Neural cell (in vitro differentiated cells): ENCODE measurements at regions not wholly inside any gene's neighbourhood (a gene's known extent, or its start where the extent isn't known, plus 50 kb on each side); places are given as distances from the start of the nearest gene placed in this dataset.

Experiments used
- H2AFZ ChIP-seq: fragments of 200-600, 300-800 bp; sonication (generic), shearing (Covaris generic); 2 replicates; pipeline ENCODE4 v1.6.0; 2014; ENCODE audit warnings: low read depth, mild to moderate bottlenecking, antibody characterized with exemption, low read length, moderate library complexity
- H3F3A ChIP-seq: fragments of 200-600 bp; shearing (Covaris generic); 2 replicates; pipeline ENCODE4 v1.6.1; 2016; ENCODE audit warnings: mild to moderate bottlenecking, moderate library complexity, mixed read lengths, antibody characterized with exemption, low read length; ENCODE audit not compliant: insufficient read depth, poor library complexity, severe bottlenecking
- H3K27ac ChIP-seq: fragments of 200-600, 300-800 bp; sonication (generic), shearing (Covaris generic); 2 replicates; pipeline ENCODE4 v1.5.1; 2014; ENCODE audit warnings: mild to moderate bottlenecking, low read length, moderate library complexity
- H3K27me3 ChIP-seq: fragments of 300-800, 200-600 bp; sonication (generic), shearing (Covaris generic); 2 replicates; pipeline ENCODE4 v1.6.0; 2014; ENCODE audit warnings: mild to moderate bottlenecking, low read depth, low read length, moderate library complexity; ENCODE audit not compliant: insufficient read depth
- H3K36me3 ChIP-seq: fragments of 300-800, 200-600 bp; sonication (generic), shearing (Covaris generic); 2 replicates; pipeline ENCODE4 v1.5.1; 2014; ENCODE audit warnings: mild to moderate bottlenecking, antibody characterized with exemption, low read length, moderate library complexity; ENCODE audit not compliant: insufficient read depth
- H3K4me2 ChIP-seq: fragments of 300-800, 200-600 bp; sonication (generic), shearing (Covaris generic); 2 replicates; pipeline ENCODE4 v1.6.0; 2014; ENCODE audit warnings: mild to moderate bottlenecking, low read length
- H3K4me3 ChIP-seq: fragments of 300-800, 200-600 bp; sonication (generic), shearing (Covaris generic); 2 replicates; pipeline ENCODE4 v1.5.1; 2014; ENCODE audit warnings: mild to moderate bottlenecking, low read length, moderate library complexity
- H3K79me2 ChIP-seq: fragments of 200-600 bp; shearing (Covaris generic); replicated peaks from 2 replicates; pipeline ENCODE4 v1.6.0; 2014; ENCODE audit warnings: mild to moderate bottlenecking, low read length, moderate library complexity; ENCODE audit not compliant: insufficient read depth
- H3K9ac ChIP-seq: fragments of 300-800, 200-600 bp; sonication (generic), shearing (Covaris generic); 2 replicates; pipeline ENCODE4 v1.6.1; 2016; ENCODE audit warnings: mild to moderate bottlenecking, low read length, mixed read lengths
- H3K9me2 ChIP-seq: fragments of 200-600 bp; shearing (Covaris generic); 2 replicates; pipeline ENCODE4 v1.6.1; 2016; ENCODE audit warnings: mild to moderate bottlenecking, low read length, mixed read lengths; ENCODE audit not compliant: insufficient read depth
- H3K9me3 ChIP-seq: fragments of 200-600, 300-800 bp; sonication (generic), shearing (Covaris generic); 2 replicates; pipeline ENCODE4 v1.6.1; 2016; ENCODE audit warnings: mild to moderate bottlenecking, mixed run types, low read length, moderate library complexity, mixed read lengths
- H4K20me1 ChIP-seq: fragments of 200-600 bp; shearing (Covaris generic); 2 replicates; pipeline ENCODE4 v1.6.1; 2016; ENCODE audit warnings: mild to moderate bottlenecking, mixed run types; ENCODE audit not compliant: insufficient read depth
- EP300 ChIP-seq: fragments of 450-650 bp; conservative IDR thresholded peaks from 2 replicates; pipeline ENCODE4 v1.6.1; 2014; ENCODE audit warnings: antibody characterized with exemption, mild to moderate bottlenecking, moderate library complexity; ENCODE audit not compliant: poor library complexity, severe bottlenecking
- EZH2 ChIP-seq: fragments of 200-600, 300-800 bp; shearing (Covaris generic), sonication (generic); IDR thresholded peaks from 2 replicates; pipeline ENCODE4 v1.6.1; 2014; ENCODE audit warnings: antibody characterized with exemption, low read length, borderline replicate concordance, mild to moderate bottlenecking; ENCODE audit not compliant: insufficient read depth, poor library complexity, severe bottlenecking
- MXI1 ChIP-seq: fragments of 450-650 bp; conservative IDR thresholded peaks from 2 replicates; pipeline ENCODE4 v1.6.1; 2014; ENCODE audit warnings: antibody characterized with exemption, mild to moderate bottlenecking; ENCODE audit not compliant: poor library complexity, severe bottlenecking
- POLR2AphosphoS5 ChIP-seq: IDR thresholded peaks from 2 replicates; pipeline ENCODE4 v1.6.1; 2012
- RAD21 ChIP-seq: fragments of 450-650 bp; conservative IDR thresholded peaks from 2 replicates; pipeline ENCODE4 v1.6.1; 2014; ENCODE audit warnings: antibody characterized with exemption, mild to moderate bottlenecking, moderate library complexity
- SMC3 ChIP-seq: fragments of 450-650 bp; conservative IDR thresholded peaks from 2 replicates; pipeline ENCODE4 v1.6.1; 2014; ENCODE audit warnings: antibody characterized with exemption, mild to moderate bottlenecking, moderate library complexity; ENCODE audit not compliant: poor library complexity
- TAF1 ChIP-seq: IDR thresholded peaks from 2 replicates; pipeline ENCODE4 v1.6.1; 2012; ENCODE audit warnings: low read depth
- TF ChIP-seq, protein P1 (sequence below): fragments of 450-650 bp; IDR thresholded peaks from 2 replicates; pipeline ENCODE4 v1.5.1; 2014; ENCODE audit warnings: antibody characterized with exemption, mild to moderate bottlenecking, moderate library complexity; ENCODE audit not compliant: poor library complexity, severe bottlenecking
- TF ChIP-seq, protein P2 (sequence below): IDR thresholded peaks from 2 replicates; pipeline ENCODE4 v1.6.1; 2012; ENCODE audit warnings: borderline replicate concordance

DNA sequence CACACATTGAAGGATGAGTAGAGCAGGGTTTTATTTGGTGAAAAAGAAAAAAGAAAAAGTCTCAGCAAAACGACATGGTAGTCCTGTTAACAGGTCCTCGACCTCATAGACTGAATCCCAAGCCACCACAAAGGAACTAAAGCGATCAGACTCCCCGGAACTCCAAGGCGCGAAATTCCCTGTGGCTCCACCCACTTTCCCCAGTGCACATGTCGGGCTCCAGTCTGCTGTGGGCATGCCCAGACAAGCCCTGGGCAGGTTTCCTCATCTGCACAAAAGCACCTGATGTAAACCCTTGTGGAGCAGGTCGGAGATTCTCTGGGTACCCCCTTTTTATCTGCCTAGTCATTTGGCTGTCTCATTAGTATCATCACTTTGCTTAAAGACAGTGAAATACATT is 170.7 kb upstream of the FSIP2 start:
- Histone ChIP-seq H3K4me2 (no peak overlapping the region), H2AFZ (no peak overlapping the region), H3K27ac (no peak overlapping the region), H3K27me3 (no peaks in the 10 kb centered on the region), H3K9ac (no peak overlapping the region), H3K4me3 (no peak overlapping the region), H3K79me2 (no peaks in the 10 kb centered on the region), H3K9me3 (no peaks in the 10 kb centered on the region), H3K36me3 (no peaks in the 10 kb centered on the region), H3F3A (no peaks in the 10 kb centered on the region), H3K9me2 (no peaks in the 10 kb centered on the region), H4K20me1 (no peaks in the 10 kb centered on the region)
- TF ChIP-seq MXI1 (no peak), RAD21 (no peak), SMC3 (no peak), TAF1 (no peak), POLR2AphosphoS5 (no peak), EP300 (no peak), EZH2 (no peak)
- TF ChIP-seq, protein P1, sequence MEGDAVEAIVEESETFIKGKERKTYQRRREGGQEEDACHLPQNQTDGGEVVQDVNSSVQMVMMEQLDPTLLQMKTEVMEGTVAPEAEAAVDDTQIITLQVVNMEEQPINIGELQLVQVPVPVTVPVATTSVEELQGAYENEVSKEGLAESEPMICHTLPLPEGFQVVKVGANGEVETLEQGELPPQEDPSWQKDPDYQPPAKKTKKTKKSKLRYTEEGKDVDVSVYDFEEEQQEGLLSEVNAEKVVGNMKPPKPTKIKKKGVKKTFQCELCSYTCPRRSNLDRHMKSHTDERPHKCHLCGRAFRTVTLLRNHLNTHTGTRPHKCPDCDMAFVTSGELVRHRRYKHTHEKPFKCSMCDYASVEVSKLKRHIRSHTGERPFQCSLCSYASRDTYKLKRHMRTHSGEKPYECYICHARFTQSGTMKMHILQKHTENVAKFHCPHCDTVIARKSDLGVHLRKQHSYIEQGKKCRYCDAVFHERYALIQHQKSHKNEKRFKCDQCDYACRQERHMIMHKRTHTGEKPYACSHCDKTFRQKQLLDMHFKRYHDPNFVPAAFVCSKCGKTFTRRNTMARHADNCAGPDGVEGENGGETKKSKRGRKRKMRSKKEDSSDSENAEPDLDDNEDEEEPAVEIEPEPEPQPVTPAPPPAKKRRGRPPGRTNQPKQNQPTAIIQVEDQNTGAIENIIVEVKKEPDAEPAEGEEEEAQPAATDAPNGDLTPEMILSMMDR = no peak
- TF ChIP-seq, protein P2, sequence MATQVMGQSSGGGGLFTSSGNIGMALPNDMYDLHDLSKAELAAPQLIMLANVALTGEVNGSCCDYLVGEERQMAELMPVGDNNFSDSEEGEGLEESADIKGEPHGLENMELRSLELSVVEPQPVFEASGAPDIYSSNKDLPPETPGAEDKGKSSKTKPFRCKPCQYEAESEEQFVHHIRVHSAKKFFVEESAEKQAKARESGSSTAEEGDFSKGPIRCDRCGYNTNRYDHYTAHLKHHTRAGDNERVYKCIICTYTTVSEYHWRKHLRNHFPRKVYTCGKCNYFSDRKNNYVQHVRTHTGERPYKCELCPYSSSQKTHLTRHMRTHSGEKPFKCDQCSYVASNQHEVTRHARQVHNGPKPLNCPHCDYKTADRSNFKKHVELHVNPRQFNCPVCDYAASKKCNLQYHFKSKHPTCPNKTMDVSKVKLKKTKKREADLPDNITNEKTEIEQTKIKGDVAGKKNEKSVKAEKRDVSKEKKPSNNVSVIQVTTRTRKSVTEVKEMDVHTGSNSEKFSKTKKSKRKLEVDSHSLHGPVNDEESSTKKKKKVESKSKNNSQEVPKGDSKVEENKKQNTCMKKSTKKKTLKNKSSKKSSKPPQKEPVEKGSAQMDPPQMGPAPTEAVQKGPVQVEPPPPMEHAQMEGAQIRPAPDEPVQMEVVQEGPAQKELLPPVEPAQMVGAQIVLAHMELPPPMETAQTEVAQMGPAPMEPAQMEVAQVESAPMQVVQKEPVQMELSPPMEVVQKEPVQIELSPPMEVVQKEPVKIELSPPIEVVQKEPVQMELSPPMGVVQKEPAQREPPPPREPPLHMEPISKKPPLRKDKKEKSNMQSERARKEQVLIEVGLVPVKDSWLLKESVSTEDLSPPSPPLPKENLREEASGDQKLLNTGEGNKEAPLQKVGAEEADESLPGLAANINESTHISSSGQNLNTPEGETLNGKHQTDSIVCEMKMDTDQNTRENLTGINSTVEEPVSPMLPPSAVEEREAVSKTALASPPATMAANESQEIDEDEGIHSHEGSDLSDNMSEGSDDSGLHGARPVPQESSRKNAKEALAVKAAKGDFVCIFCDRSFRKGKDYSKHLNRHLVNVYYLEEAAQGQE = no peak

DNA sequence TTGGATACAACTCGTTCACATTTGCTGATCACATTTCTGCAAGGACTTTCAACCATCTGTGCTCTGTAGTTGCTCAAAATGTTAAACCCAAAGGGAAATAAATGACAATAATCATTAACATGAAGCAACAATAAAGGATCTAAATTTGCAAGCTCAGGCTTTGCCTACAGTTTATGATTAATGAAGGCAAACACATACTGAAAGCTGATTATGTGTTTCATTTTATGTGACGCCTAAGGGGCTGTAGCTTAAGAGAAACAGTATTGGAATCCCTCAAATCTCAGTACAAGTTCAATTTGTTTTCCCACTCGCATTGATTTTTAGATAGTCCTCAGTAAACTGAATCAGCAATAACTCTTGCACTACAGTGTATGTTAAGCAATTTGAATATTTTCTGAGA is 160.3 kb upstream of the FSIP2 start:
- Histone ChIP-seq H3K79me2 (no peaks in the 10 kb centered on the region), H2AFZ (no peak overlapping the region), H3K27me3 (no peaks in the 10 kb centered on the region), H4K20me1 (no peaks in the 10 kb centered on the region), H3K4me2 (no peak overlapping the region), H3F3A (no peaks in the 10 kb centered on the region), H3K9me2 (no peaks in the 10 kb centered on the region), H3K27ac (no peak overlapping the region), H3K9ac (no peak overlapping the region), H3K36me3 (no peaks in the 10 kb centered on the region), H3K9me3 (no peaks in the 10 kb centered on the region), H3K4me3 (no peak overlapping the region)
- TF ChIP-seq, protein P2 = no peak
- TF ChIP-seq EZH2 (no peak), MXI1 (no peak), TAF1 (no peak), POLR2AphosphoS5 (no peak), RAD21 (no peak), EP300 (no peak), SMC3 (no peak)
- TF ChIP-seq, protein P1 = no peak
